ENCODE measurements at regions not wholly inside any gene's neighbourhood (a gene's known extent, or its start where the extent isn't known, plus 50 kb on each side); places are given as distances from the start of the nearest gene placed in this dataset.

DNA sequence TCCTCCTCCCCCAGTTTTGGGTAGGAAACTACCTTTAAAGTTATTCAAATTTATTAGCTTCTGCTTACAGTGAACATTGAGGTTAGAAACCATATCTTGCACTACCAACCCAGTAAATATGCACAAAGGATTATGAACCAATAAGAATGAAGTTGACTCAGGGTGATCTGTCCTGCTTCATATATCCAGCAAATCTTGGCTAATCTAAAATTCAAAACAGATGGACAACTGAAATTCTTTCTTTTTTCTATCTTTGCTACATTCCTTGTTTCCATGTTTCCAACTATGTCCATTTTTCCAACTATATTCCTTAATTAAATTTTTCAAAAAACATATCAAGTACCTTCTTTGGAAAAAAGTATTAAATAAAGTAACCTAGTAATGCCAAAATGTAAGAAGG, 149.3 kb downstream of the FAM124B start (continued):
- TF ChIP-seq, protein P1, sequence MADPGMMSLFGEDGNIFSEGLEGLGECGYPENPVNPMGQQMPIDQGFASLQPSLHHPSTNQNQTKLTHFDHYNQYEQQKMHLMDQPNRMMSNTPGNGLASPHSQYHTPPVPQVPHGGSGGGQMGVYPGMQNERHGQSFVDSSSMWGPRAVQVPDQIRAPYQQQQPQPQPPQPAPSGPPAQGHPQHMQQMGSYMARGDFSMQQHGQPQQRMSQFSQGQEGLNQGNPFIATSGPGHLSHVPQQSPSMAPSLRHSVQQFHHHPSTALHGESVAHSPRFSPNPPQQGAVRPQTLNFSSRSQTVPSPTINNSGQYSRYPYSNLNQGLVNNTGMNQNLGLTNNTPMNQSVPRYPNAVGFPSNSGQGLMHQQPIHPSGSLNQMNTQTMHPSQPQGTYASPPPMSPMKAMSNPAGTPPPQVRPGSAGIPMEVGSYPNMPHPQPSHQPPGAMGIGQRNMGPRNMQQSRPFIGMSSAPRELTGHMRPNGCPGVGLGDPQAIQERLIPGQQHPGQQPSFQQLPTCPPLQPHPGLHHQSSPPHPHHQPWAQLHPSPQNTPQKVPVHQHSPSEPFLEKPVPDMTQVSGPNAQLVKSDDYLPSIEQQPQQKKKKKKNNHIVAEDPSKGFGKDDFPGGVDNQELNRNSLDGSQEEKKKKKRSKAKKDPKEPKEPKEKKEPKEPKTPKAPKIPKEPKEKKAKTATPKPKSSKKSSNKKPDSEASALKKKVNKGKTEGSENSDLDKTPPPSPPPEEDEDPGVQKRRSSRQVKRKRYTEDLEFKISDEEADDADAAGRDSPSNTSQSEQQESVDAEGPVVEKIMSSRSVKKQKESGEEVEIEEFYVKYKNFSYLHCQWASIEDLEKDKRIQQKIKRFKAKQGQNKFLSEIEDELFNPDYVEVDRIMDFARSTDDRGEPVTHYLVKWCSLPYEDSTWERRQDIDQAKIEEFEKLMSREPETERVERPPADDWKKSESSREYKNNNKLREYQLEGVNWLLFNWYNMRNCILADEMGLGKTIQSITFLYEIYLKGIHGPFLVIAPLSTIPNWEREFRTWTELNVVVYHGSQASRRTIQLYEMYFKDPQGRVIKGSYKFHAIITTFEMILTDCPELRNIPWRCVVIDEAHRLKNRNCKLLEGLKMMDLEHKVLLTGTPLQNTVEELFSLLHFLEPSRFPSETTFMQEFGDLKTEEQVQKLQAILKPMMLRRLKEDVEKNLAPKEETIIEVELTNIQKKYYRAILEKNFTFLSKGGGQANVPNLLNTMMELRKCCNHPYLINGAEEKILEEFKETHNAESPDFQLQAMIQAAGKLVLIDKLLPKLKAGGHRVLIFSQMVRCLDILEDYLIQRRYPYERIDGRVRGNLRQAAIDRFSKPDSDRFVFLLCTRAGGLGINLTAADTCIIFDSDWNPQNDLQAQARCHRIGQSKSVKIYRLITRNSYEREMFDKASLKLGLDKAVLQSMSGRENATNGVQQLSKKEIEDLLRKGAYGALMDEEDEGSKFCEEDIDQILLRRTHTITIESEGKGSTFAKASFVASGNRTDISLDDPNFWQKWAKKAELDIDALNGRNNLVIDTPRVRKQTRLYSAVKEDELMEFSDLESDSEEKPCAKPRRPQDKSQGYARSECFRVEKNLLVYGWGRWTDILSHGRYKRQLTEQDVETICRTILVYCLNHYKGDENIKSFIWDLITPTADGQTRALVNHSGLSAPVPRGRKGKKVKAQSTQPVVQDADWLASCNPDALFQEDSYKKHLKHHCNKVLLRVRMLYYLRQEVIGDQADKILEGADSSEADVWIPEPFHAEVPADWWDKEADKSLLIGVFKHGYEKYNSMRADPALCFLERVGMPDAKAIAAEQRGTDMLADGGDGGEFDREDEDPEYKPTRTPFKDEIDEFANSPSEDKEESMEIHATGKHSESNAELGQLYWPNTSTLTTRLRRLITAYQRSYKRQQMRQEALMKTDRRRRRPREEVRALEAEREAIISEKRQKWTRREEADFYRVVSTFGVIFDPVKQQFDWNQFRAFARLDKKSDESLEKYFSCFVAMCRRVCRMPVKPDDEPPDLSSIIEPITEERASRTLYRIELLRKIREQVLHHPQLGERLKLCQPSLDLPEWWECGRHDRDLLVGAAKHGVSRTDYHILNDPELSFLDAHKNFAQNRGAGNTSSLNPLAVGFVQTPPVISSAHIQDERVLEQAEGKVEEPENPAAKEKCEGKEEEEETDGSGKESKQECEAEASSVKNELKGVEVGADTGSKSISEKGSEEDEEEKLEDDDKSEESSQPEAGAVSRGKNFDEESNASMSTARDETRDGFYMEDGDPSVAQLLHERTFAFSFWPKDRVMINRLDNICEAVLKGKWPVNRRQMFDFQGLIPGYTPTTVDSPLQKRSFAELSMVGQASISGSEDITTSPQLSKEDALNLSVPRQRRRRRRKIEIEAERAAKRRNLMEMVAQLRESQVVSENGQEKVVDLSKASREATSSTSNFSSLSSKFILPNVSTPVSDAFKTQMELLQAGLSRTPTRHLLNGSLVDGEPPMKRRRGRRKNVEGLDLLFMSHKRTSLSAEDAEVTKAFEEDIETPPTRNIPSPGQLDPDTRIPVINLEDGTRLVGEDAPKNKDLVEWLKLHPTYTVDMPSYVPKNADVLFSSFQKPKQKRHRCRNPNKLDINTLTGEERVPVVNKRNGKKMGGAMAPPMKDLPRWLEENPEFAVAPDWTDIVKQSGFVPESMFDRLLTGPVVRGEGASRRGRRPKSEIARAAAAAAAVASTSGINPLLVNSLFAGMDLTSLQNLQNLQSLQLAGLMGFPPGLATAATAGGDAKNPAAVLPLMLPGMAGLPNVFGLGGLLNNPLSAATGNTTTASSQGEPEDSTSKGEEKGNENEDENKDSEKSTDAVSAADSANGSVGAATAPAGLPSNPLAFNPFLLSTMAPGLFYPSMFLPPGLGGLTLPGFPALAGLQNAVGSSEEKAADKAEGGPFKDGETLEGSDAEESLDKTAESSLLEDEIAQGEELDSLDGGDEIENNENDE (IDR thresholded peaks at IDR 0.05; ENCODE audit: insufficient replicate concordance, low read length) = no peak
- TF ChIP-seq KDM4A (IDR thresholded peaks at IDR 0.05; ENCODE audit: low read depth, low read length, severe bottlenecking) (no peak), BCL11A (IDR thresholded peaks at IDR 0.05; ENCODE audit: low read depth in 2 of 2, low read length in 2 of 2) (no peak), KDM1A (IDR thresholded peaks at IDR 0.05; ENCODE audit: borderline replicate concordance, low read length) (no peak), CEBPB (IDR thresholded peaks at IDR 0.05; ENCODE audit: low read depth, low read length) (no peak), SRF (IDR thresholded peaks at IDR 0.05; ENCODE audit: low read depth, low read length) (no peak), EZH2 (IDR thresholded peaks at IDR 0.05; ENCODE audit: low read depth, low read length, severe bottlenecking) (no peak), TAF1 (IDR thresholded peaks at IDR 0.05; ENCODE audit: low read depth, low read length) (no peak), CREB1 (IDR thresholded peaks at IDR 0.05) (no peak)
- TF ChIP-seq, protein P2, sequence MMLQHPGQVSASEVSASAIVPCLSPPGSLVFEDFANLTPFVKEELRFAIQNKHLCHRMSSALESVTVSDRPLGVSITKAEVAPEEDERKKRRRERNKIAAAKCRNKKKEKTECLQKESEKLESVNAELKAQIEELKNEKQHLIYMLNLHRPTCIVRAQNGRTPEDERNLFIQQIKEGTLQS (IDR thresholded peaks at IDR 0.05; ENCODE audit: insufficient read depth, low read depth, low read length) = no peak
- TF ChIP-seq, protein P3, sequence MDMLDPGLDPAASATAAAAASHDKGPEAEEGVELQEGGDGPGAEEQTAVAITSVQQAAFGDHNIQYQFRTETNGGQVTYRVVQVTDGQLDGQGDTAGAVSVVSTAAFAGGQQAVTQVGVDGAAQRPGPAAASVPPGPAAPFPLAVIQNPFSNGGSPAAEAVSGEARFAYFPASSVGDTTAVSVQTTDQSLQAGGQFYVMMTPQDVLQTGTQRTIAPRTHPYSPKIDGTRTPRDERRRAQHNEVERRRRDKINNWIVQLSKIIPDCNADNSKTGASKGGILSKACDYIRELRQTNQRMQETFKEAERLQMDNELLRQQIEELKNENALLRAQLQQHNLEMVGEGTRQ (IDR thresholded peaks at IDR 0.05; ENCODE audit: low read length) = no peak
